ENCODE measurements at regions not wholly inside any gene's neighbourhood (a gene's known extent, or its start where the extent isn't known, plus 50 kb on each side); places are given as distances from the start of the nearest gene placed in this dataset.

DNA sequence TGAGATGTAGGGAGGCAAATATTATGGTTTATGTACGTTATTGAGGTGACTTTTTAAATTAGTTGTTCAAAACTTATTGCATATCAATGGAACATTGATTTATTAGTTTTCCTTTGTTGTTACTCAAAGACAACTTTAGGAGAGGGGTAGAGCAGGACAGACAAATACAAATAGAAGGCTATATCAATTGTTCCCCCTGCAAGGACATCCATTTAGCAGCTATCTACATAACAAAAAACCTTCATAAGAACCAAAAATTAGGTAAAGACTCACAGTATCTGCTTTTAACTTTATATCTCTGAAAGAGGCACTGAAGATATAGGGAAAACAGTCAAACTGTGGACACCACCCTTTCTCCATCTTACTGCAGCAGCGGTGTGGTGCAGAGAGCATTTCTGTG, 958.8 kb downstream of the DIPK2A start:
- TF ChIP-seq, protein P1, sequence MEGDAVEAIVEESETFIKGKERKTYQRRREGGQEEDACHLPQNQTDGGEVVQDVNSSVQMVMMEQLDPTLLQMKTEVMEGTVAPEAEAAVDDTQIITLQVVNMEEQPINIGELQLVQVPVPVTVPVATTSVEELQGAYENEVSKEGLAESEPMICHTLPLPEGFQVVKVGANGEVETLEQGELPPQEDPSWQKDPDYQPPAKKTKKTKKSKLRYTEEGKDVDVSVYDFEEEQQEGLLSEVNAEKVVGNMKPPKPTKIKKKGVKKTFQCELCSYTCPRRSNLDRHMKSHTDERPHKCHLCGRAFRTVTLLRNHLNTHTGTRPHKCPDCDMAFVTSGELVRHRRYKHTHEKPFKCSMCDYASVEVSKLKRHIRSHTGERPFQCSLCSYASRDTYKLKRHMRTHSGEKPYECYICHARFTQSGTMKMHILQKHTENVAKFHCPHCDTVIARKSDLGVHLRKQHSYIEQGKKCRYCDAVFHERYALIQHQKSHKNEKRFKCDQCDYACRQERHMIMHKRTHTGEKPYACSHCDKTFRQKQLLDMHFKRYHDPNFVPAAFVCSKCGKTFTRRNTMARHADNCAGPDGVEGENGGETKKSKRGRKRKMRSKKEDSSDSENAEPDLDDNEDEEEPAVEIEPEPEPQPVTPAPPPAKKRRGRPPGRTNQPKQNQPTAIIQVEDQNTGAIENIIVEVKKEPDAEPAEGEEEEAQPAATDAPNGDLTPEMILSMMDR (IDR thresholded peaks at IDR 0.05): no peak
- no peak for TF ChIP-seq POLR2A (IDR thresholded peaks at IDR 0.05)
- no peak for TF ChIP-seq EP300 (IDR thresholded peaks at IDR 0.05)

Measured in tibial nerve (tissue), 4 donors.